Fibroblast of lung (primary cell): ENCODE measurements at regions not wholly inside any gene's neighbourhood (a gene's known extent, or its start where the extent isn't known, plus 50 kb on each side); places are given as distances from the start of the nearest gene placed in this dataset.
A peak's percentile ranks its signal among the peaks of the same experiment; 100 is the strongest.

Source experiments
- DNase-seq, 2 donors: peaks; one replicate each; pipeline versions ENCODE4 v3.0.0 to v3.0.0-alpha.2; 2010; ENCODE audit warnings: low read depth in 2 of 2
- H2AFZ ChIP-seq: 2 replicates; pipeline ENCODE4 v1.5.1; 2012; ENCODE audit warnings: low read length, control low read depth, inconsistent platforms
- H3K27ac ChIP-seq: 2 replicates; pipeline ENCODE4 v1.5.1; 2011; ENCODE audit warnings: low read length, control low read depth; ENCODE audit not compliant: insufficient read depth
- H3K27me3 ChIP-seq: 2 replicates; pipeline ENCODE4 v1.5.1; 2011; ENCODE audit warnings: mild to moderate bottlenecking, low read length; ENCODE audit not compliant: control insufficient read depth, insufficient read depth
- H3K36me3 ChIP-seq: 2 replicates; pipeline ENCODE4 v1.5.1; 2011; ENCODE audit warnings: low read length; ENCODE audit not compliant: control insufficient read depth, insufficient read depth
- H3K4me1 ChIP-seq: 2 replicates; pipeline ENCODE4 v1.5.1; 2011; ENCODE audit warnings: low read length; ENCODE audit not compliant: control insufficient read depth, insufficient read depth; ENCODE audit errors: extremely low read depth
- H3K4me2 ChIP-seq: 2 replicates; pipeline ENCODE4 v1.5.1; 2011; ENCODE audit warnings: low read length, control low read depth; ENCODE audit not compliant: insufficient read depth; ENCODE audit errors: extremely low read depth
- H3K4me3 ChIP-seq, 4 experiments: fragments of 200-600 bp in 1 of 4; sonication (generic) in 1 of 4; replicated peaks in 1 of 4; 2 replicates each; pipeline ENCODE4 v1.5.1; 2011 to 2016; ENCODE audit warnings: low read length in 4 of 4, low read depth in 3 of 4, mild to moderate bottlenecking in 3 of 4, control low read depth in 2 of 4, inconsistent platforms in 1 of 4, mixed read lengths in 1 of 4; ENCODE audit not compliant: insufficient read depth in 1 of 4; ENCODE audit errors: control extremely low read depth in 1 of 4
- H3K79me2 ChIP-seq: 2 replicates; pipeline ENCODE4 v1.5.1; 2012; ENCODE audit warnings: mild to moderate bottlenecking, low read length, inconsistent platforms; ENCODE audit not compliant: control insufficient read depth, insufficient read depth
- H3K9ac ChIP-seq: 2 replicates; pipeline ENCODE4 v1.5.1; 2011; ENCODE audit warnings: mild to moderate bottlenecking, low read length, control low read depth; ENCODE audit not compliant: insufficient read depth
- H3K9me3 ChIP-seq: 2 replicates; pipeline ENCODE4 v1.5.1; 2012; ENCODE audit warnings: low read depth, low read length; ENCODE audit not compliant: control insufficient read depth, insufficient read depth
- H4K20me1 ChIP-seq: 2 replicates; pipeline ENCODE4 v1.5.1; 2011; ENCODE audit warnings: low read length; ENCODE audit not compliant: control insufficient read depth, insufficient read depth; ENCODE audit errors: extremely low read depth
- CTCF ChIP-seq, 2 donors: IDR thresholded peaks in 1 of 2; conservative IDR thresholded peaks in 1 of 2; 1 replicate in 1 of 2; 2 replicates in 1 of 2; pipeline ENCODE4 v1.5.1; 2011 to 2012; ENCODE audit warnings: low read length in 2 of 2, control low read depth in 1 of 2, inconsistent platforms in 1 of 2, low read depth in 1 of 2, mild to moderate bottlenecking in 1 of 2
- EZH2 ChIP-seq: IDR thresholded peaks from 2 replicates; pipeline ENCODE4 v1.5.1; 2012; ENCODE audit warnings: low read length, control low read depth, mild to moderate bottlenecking; ENCODE audit errors: missing control alignments

GRCh38 chr2:18980786-18981430, 377.5 kb downstream of the OSR1 start:
- Histone ChIP-seq H3K4me3 (no peak overlapping the region), H2AFZ (no peak overlapping the region), H3K36me3 (no peaks in the 10 kb centered on the region), H3K4me1 (peaks cover 13% of the 10 kb centered on the region), H3K79me2 (no peaks in the 10 kb centered on the region), H3K27me3 (no peaks in the 10 kb centered on the region), H3K9me3 (no peaks in the 10 kb centered on the region), H3K9ac (no peak overlapping the region), H3K27ac (no peak overlapping the region), H3K4me2 (no peak overlapping the region), H4K20me1 (no peaks in the 10 kb centered on the region)
- TF ChIP-seq EZH2 (no peak), CTCF (conservative IDR thresholded peaks at IDR 0.05 in 1 of 2, IDR thresholded peaks at IDR 0.05 in 1 of 2; ENCODE audit: low read depth in 1 of 2, low read length in 2 of 2) (no peak)
- DNase-seq = no peak

GRCh38 chr2:18980104-18980785, 378.2 kb downstream of the OSR1 start:
- TF ChIP-seq CTCF (conservative IDR thresholded peaks at IDR 0.05 in 1 of 2, IDR thresholded peaks at IDR 0.05 in 1 of 2; ENCODE audit: low read depth in 1 of 2, low read length in 2 of 2) (no peak), EZH2 (no peak)
- no peaks in the 10 kb centered on the region for H4K20me1 ChIP-seq
- H3K36me3 ChIP-seq = no peaks in the 10 kb centered on the region
- no peaks in the 10 kb centered on the region for H3K27me3 ChIP-seq
- no peak overlapping the region for H3K4me3 ChIP-seq
- H2AFZ ChIP-seq = no peak overlapping the region
- peaks cover 16% of the 10 kb centered on the region for H3K4me1 ChIP-seq
- H3K9ac ChIP-seq = no peak overlapping the region
- peak in 1 of 2 donors; percentile 38 for DNase-seq
- no peak overlapping the region for H3K27ac ChIP-seq
- H3K79me2 ChIP-seq = no peaks in the 10 kb centered on the region
- H3K9me3 ChIP-seq = no peaks in the 10 kb centered on the region
- H3K4me2 ChIP-seq = no peak overlapping the region

- H3K27me3 ChIP-seq = no peaks in the 10 kb centered on the region
- H3K9ac ChIP-seq = no peak overlapping the region
- no peaks in the 10 kb centered on the region for H3K36me3 ChIP-seq
- H3K4me1 ChIP-seq = peaks cover 16% of the 10 kb centered on the region
- H3K4me3 ChIP-seq = no peak overlapping the region
- no peak overlapping the region for H3K4me2 ChIP-seq
- peak overlapping the region; percentile 80 for H3K27ac ChIP-seq
- DNase-seq = no peak
- no peaks in the 10 kb centered on the region for H3K79me2 ChIP-seq
- no peaks in the 10 kb centered on the region for H4K20me1 ChIP-seq
- TF ChIP-seq EZH2 = no peak
- TF ChIP-seq CTCF (conservative IDR thresholded peaks at IDR 0.05 in 1 of 2, IDR thresholded peaks at IDR 0.05 in 1 of 2; ENCODE audit: low read depth in 1 of 2, low read length in 2 of 2) = no peak
- H3K9me3 ChIP-seq = no peaks in the 10 kb centered on the region
- peak overlapping the region; percentile 1 for H2AFZ ChIP-seq
Measured at GRCh38 chr2:18977409-18977808, 381.0 kb downstream of the OSR1 start.
